D341Med (cell line): ENCODE measurements at regions not wholly inside any gene's neighbourhood (a gene's known extent, or its start where the extent isn't known, plus 50 kb on each side); places are given as distances from the start of the nearest gene placed in this dataset.
"Not testable (repeated sequence)": the region's sequence is repeated elsewhere in the genome, so short reads cannot be mapped to it uniquely, and the experiment has no call there.

Source experiments
- DNase-seq: peaks from one replicate; pipeline ENCODE4 v3.0.0; 2012; ENCODE audit warnings: low spot score

DNA sequence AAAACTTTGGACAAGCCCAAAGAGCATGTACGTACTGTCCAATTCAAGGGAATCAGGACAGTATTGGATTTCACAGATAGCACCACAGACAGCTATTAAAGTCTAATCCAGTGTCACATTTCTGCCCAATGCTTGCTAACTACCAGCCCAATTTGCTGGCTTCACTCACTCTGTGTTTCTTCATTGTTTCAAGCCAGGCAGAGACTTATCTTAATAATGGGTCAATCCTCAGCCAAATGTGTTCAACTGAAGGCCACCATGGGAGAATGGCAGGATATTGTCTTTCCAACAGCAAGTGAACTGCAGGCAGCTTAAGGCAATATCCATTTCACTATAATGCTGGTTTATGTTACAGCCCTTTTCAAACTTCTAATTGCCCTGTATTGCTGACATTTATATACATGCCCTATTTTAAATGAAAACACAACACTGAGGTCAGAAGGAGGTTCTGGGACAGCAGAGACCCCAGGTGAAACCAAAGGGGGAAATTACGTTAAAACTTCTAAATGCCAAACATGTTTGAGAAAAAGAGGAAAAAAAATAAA lies 142.1 kb upstream of the RSPO3 start:
- DNase-seq, result no peak

DNA sequence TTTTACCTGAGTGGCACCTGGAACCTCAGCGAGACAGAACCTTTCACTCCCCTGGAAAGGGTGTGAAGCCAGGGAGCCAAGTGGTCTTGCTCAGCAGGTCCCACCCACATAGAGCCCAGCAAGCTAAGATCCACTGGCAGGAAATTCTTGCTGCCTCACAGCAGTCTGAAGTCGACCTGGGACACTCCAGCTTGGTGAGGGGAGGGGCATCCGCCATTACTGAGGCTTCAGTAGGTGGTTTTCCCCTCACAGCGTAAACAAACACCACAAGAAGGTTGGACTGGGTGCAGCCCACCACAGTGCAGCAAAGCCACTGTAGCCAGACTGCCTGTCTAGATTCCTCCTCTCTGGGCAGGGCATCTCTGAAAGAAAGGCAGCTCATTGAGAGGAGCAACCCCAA lies 134.7 kb upstream of the RSPO3 start:
- no peak for DNase-seq

DNA sequence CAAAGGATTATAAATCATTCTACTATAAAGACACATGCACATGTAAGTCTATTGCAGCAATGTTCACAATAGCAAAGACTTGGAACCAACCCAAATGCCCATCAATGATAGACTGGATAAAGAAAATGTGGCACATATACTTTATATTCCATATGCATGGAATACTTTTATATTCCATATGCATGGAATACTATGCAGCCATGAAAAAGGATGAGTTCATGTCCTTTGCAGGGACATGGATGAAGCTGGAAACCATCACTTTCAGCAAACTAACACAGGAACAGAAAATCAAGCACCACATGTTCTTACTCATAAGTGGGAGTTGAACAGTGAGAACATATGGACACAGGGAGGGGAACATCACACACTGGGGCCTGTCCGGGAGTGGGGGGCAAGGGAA lies 130.3 kb upstream of the RSPO3 start:
- not testable (repeated sequence) for DNase-seq

- DNase-seq, result no peak
Observed at GRCh38 chr6:127000631-127001030, 117.8 kb upstream of the RSPO3 start.

- DNase-seq, result no peak
Observed at GRCh38 chr6:127013865-127014264, 104.6 kb upstream of the RSPO3 start.

DNA sequence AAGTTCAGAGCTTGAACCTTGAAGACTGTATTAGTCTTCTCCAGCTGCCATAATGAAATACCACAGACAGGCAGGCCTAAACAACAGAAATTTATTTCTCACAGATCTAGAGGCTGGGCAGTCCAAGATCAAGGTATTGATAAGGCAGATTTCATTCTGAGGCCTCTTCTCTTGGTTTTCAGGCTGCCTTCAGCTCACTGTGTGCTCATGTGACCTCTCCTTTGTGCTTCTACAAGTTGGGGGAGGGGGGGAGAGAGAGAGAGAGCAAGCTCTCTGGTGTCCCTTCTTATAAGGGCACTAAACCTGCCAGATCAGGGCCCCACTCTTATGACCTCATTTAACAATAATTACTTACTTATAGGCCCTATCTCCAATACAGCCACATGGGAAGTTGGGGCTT lies 102.6 kb upstream of the RSPO3 start:
- no peak for DNase-seq

DNA sequence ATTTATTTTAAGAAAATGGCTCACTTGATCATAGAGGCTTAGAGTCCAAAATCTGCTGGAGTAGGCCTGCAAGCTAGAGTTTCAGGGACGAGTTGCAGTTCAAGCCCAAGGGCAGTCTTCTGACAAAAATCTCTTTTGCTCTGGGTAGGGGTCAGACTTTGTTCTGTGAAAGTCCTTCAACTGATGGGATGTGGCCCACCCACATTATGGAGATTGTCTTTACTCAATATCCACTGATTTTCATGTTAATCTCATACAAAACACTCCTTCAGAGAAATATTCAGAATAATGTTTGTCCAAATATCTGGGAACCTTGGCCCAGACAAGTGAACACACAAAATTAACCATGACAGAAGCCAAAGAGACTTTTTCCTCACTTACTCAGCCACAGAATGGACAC lies 98.6 kb upstream of the RSPO3 start:
- DNase-seq, result no peak

GRCh38 chr6:127022302-127022701 lies 96.2 kb upstream of the RSPO3 start:
- DNase-seq, result no peak

- DNase-seq, result no peak
Observed at GRCh38 chr6:127023001-127023778, 95.3 kb upstream of the RSPO3 start.

GRCh38 chr6:127026247-127026646 lies 92.2 kb upstream of the RSPO3 start:
- no peak for DNase-seq

GRCh38 chr6:127030111-127030510 lies 88.4 kb upstream of the RSPO3 start:
- no peak for DNase-seq

DNA sequence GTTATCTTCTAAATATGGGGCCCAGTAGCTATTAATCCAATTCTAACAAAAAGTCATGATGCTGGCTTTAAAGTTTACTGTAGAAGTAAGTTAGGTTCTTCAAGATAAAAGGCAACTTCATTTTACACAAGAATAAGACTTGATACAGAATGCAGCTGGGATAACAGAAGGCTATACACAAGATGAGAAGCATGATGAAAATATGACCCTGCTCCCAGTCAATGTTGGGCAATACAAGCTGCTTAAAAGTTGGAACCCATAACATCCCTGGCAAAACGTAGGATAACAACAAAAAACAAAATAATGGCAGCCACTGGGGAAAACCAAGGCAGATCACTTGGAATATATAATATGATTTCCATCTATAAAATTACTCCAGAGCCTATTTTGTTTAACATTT lies 87.6 kb upstream of the RSPO3 start:
- DNase-seq, result no peak

- no peak for DNase-seq
Observed at GRCh38 chr6:127031511-127031910, 87.0 kb upstream of the RSPO3 start.

DNA sequence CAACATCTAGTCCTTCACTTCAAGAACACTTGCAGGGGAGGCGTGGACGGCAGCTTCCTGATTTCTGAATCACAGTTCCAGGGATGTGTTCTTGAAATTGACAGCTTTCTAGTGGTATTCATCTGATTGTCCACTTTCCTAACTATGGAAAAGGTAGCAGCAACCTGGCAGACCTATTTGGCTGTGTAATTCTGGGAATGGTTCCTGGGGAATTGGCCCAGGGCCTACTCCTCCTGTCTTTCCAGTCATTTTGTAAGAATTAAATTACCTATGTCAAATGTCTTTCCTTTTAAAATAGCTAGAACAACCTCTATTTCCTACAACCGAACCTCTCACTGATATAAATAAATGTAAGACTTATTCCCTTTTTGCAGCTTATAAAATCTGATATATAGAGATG lies 85.5 kb upstream of the RSPO3 start:
- no peak for DNase-seq

GRCh38 chr6:127051571-127052260 lies 66.8 kb upstream of the RSPO3 start:
- no peak for DNase-seq

DNA sequence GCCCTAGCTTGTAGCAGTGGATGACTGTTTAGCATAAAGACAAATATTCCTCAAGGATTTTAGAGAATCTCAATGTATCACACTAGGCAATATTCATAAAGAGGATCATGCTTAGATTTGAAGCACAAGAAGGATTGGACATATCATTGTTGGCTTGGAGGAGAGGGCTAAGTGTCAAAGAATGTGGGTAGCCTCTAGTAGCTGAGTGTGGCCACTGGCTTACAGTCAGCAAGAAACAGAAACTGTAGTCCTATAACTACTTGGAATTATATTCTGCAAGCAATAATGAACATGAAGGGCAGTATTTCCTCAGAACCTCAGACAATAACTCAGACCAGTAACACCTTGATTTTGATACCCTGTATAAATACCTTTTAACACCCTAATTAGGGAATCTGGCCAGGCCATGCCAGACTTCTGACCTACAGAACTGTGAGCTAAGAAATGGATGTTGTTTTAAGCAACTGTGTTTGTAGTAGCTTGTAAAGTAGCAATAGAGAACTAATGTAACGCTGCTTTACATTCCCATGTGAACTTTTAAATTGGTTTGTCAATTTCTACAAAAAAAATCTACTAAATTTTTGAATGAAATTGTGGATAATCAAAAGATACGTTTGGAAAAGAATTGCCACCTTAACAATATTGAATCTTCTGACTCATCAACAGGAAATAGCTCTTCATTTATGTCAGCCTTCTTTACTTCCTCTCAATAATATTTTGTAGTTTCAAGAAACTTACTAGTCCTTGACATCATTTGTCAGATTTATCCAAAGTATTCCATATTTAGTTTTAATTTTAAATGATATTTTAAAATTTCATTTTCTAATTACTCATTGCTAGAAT lies 65.2 kb upstream of the RSPO3 start:
- no peak for DNase-seq

DNA sequence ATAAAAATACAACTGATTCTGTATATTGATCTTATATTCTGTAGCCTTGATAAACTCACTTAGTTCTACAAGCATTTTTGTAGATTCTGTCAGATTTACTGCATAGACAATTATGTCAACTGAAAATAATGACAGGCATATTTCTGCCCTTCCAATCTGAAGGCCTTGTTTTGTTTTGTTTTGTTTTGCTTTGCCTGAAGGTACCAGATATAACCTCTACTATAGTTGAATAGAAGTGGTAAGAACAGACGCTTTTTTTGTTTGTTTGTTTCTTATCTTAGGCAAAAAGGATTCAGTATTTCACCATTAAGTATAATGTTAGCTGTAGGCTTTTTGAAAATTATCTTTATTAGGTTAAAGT lies 64.6 kb upstream of the RSPO3 start:
- no peak for DNase-seq

DNA sequence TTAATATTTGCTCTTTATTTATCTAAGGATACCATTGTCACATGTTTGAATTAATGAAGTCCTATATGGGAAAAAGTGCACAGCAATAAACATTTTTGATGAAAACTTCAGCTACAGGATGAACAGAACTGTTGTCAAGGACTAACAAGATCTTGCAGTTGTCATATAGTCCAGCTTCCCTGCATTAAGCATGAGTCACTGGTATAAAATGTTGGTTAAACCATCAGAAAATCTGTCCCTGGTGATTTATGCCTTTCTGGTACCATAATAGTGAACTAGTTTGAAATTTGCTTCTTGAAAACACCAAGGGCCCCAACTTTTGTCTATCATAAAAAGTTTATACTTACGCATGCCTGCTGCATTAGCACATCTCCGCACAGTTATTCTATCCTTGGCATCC lies 60.4 kb upstream of the RSPO3 start:
- DNase-seq, result no peak

DNA sequence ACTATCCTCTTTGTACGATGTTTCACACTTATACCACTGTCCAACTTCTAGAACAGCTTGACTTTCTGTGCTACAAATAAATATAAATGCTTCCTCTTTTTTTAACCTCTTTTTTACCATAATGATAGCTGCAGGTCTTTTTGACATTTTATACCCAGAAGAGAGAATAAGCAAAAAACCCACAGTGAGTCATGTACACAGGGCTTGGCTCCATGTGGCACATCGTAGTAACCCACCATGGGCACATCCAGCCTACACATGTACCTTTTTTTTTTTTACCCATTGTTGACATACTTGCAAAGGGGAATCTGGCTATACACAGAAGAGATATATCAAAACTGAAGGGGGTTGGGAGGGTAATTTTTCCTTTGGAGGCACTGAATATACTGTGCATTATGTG lies 59.5 kb upstream of the RSPO3 start:
- DNase-seq, result no peak
